ENCODE measurements at regions not wholly inside any gene's neighbourhood (a gene's known extent, or its start where the extent isn't known, plus 50 kb on each side); places are given as distances from the start of the nearest gene placed in this dataset.

- Histone ChIP-seq H3K36me3 (ENCODE audit: insufficient read depth, low read length) (no peaks in the 10 kb centered on the region), H3K9me3 (ENCODE audit: low read length) (no peaks in the 10 kb centered on the region), H3K9me2 (ENCODE audit: insufficient read depth, low read length) (no peaks in the 10 kb centered on the region), H3K4me1 (ENCODE audit: insufficient read depth, low read length, poor library complexity, severe bottlenecking) (no peaks in the 10 kb centered on the region), H3K27ac (ENCODE audit: low read depth, low read length, poor library complexity, severe bottlenecking) (no peak overlapping the region), H3K79me2 (ENCODE audit: insufficient read depth, low read depth, low read length) (no peaks in the 10 kb centered on the region), H3K4me2 (ENCODE audit: low read length) (no peak overlapping the region), H4K20me1 (ENCODE audit: insufficient read depth, low read length) (no peaks in the 10 kb centered on the region), H2AFZ (ENCODE audit: low read length) (no peak overlapping the region), H3K4me3 (ENCODE audit: low read depth, low read length, poor library complexity, severe bottlenecking) (no peak overlapping the region)
- BruUV-seq (replicated peaks), result no TSS peak
- no peak for DNase-seq (ENCODE audit: low spot score)
- CTCF ChIA-PET (ENCODE audit: unreplicated experiment), result no interaction called here
- TF ChIP-seq CTCF (conservative IDR thresholded peaks at IDR 0.05; ENCODE audit: low read length) (no peak), EZH2phosphoT487 (IDR thresholded peaks at IDR 0.05; ENCODE audit: borderline replicate concordance, low read depth, low read length) (no peak)
- POLR2A ChIA-PET, result no interaction called here
- intact Hi-C loops (cut with micrococcal nuclease; ENCODE audit: unreplicated experiment), result no loop called here
These were observed 140.6 kb downstream of the LRRC70 start for GRCh38 chr5:62719061-62719720.

GRCh38 chr5:62718324-62718723 is 139.7 kb downstream of the LRRC70 start:
- Histone ChIP-seq H2AFZ (ENCODE audit: low read length) (no peak overlapping the region), H3K4me2 (ENCODE audit: low read length) (no peak overlapping the region), H3K4me3 (ENCODE audit: low read depth, low read length, poor library complexity, severe bottlenecking) (no peak overlapping the region), H3K9me2 (ENCODE audit: insufficient read depth, low read length) (no peaks in the 10 kb centered on the region), H3K4me1 (ENCODE audit: insufficient read depth, low read length, poor library complexity, severe bottlenecking) (no peaks in the 10 kb centered on the region), H3K79me2 (ENCODE audit: insufficient read depth, low read depth, low read length) (no peaks in the 10 kb centered on the region), H4K20me1 (ENCODE audit: insufficient read depth, low read length) (no peaks in the 10 kb centered on the region), H3K9me3 (ENCODE audit: low read length) (no peaks in the 10 kb centered on the region), H3K36me3 (ENCODE audit: insufficient read depth, low read length) (no peaks in the 10 kb centered on the region), H3K27ac (ENCODE audit: low read depth, low read length, poor library complexity, severe bottlenecking) (no peak overlapping the region)
- TF ChIP-seq CTCF (conservative IDR thresholded peaks at IDR 0.05; ENCODE audit: low read length) (no peak), EZH2phosphoT487 (IDR thresholded peaks at IDR 0.05; ENCODE audit: borderline replicate concordance, low read depth, low read length) (no peak)
- CTCF ChIA-PET (ENCODE audit: unreplicated experiment), result no interaction called here
- BruUV-seq (replicated peaks), result no TSS peak
- intact Hi-C loops (cut with micrococcal nuclease; ENCODE audit: unreplicated experiment), result no loop called here
- POLR2A ChIA-PET, result no interaction called here
- DNase-seq (ENCODE audit: low spot score), result no peak

GRCh38 chr5:62717301-62717933 is 138.8 kb downstream of the LRRC70 start:
- Histone ChIP-seq H3K79me2 (ENCODE audit: insufficient read depth, low read depth, low read length) (no peaks in the 10 kb centered on the region), H3K36me3 (ENCODE audit: insufficient read depth, low read length) (no peaks in the 10 kb centered on the region), H3K4me1 (ENCODE audit: insufficient read depth, low read length, poor library complexity, severe bottlenecking) (no peaks in the 10 kb centered on the region), H2AFZ (ENCODE audit: low read length) (no peak overlapping the region), H3K27ac (ENCODE audit: low read depth, low read length, poor library complexity, severe bottlenecking) (no peak overlapping the region), H3K4me3 (ENCODE audit: low read depth, low read length, poor library complexity, severe bottlenecking) (no peak overlapping the region), H3K4me2 (ENCODE audit: low read length) (no peak overlapping the region), H3K9me3 (ENCODE audit: low read length) (no peaks in the 10 kb centered on the region), H3K9me2 (ENCODE audit: insufficient read depth, low read length) (no peaks in the 10 kb centered on the region), H4K20me1 (ENCODE audit: insufficient read depth, low read length) (no peaks in the 10 kb centered on the region)
- no TSS peak for BruUV-seq (replicated peaks)
- intact Hi-C loops (cut with micrococcal nuclease; ENCODE audit: unreplicated experiment), result no loop called here
- TF ChIP-seq EZH2phosphoT487 (IDR thresholded peaks at IDR 0.05; ENCODE audit: borderline replicate concordance, low read depth, low read length) (no peak), CTCF (conservative IDR thresholded peaks at IDR 0.05; ENCODE audit: low read length) (no peak)
- no peak for DNase-seq (ENCODE audit: low spot score)
- CTCF ChIA-PET (ENCODE audit: unreplicated experiment), result interaction anchor here (0.5 kb wide), 1 partner anchor 261 kb away, joined by 3 read pairs; no protein-coding TSS in a partner anchor
- POLR2A ChIA-PET, result interaction anchor here (0.9 kb wide), 1 partner anchor 81 kb away, joined by 3 read pairs; no protein-coding TSS in a partner anchor
